H1 (cell line): ENCODE measurements at regions not wholly inside any gene's neighbourhood (a gene's known extent, or its start where the extent isn't known, plus 50 kb on each side); places are given as distances from the start of the nearest gene placed in this dataset.

Source experiments
- CTCF ChIA-PET: fragments of 300-600 bp; sonication (Branson Sonifier 250); formaldehyde crosslinking; loops from one replicate; lab custom pipeline; 2021; ENCODE audit not compliant: partially characterized antibody; lab: Charles Lee
- POLR2A ChIA-PET: fragments of 300-600 bp; sonication (Branson Sonifier 250); formaldehyde crosslinking; loops from one replicate; lab custom pipeline; 2021; ENCODE audit warnings: inconsistent platforms; ENCODE audit not compliant: partially characterized antibody; lab: Charles Lee
- DNase-seq, 2 experiments: peaks; one replicate each; pipeline versions ENCODE4 v3.0.0 to v3.0.0-alpha.2; 2010 to 2022; ENCODE audit warnings: low spot score in 2 of 2, low read depth in 1 of 2, mixed read lengths in 1 of 2
- FAIRE-seq: peaks from 2 replicates; lab custom pipeline; 2011; peaks lifted over from hg19 to GRCh38; lab: Jason Lieb, UNC
- H2AFZ ChIP-seq: 2 replicates; pipeline ENCODE4 v1.8.1; 2012; ENCODE audit warnings: low read length, inconsistent platforms
- H2AK5ac ChIP-seq: 2 replicates; pipeline ENCODE4 v1.6.1; 2013; ENCODE audit warnings: low read depth, low read length
- H2BK120ac ChIP-seq: replicated peaks from 2 replicates; pipeline ENCODE3; 2013; ENCODE audit warnings: low read depth, low read length, inconsistent platforms
- H2BK12ac ChIP-seq: 2 replicates; pipeline ENCODE4 v1.6.1; 2013; ENCODE audit warnings: low read depth, low read length
- H2BK15ac ChIP-seq: 2 replicates; pipeline ENCODE4 v1.6.1; 2013; ENCODE audit warnings: low read length
- H2BK20ac ChIP-seq: 2 replicates; pipeline ENCODE4 v1.6.1; 2013; ENCODE audit warnings: low read length
- H2BK5ac ChIP-seq: 2 replicates; pipeline ENCODE4 v1.6.1; 2013; ENCODE audit warnings: low read depth, low read length
- H3K14ac ChIP-seq: 2 replicates; pipeline ENCODE4 v1.6.1; 2013; ENCODE audit warnings: inconsistent platforms; ENCODE audit not compliant: insufficient read length
- H3K18ac ChIP-seq: 2 replicates; pipeline ENCODE4 v1.6.1; 2013; ENCODE audit warnings: low read length; ENCODE audit errors: extremely low read depth
- H3K23ac ChIP-seq: 2 replicates; pipeline ENCODE4 v1.6.1; 2013; ENCODE audit warnings: inconsistent platforms; ENCODE audit not compliant: insufficient read length
- H3K23me2 ChIP-seq: 2 replicates; pipeline ENCODE4 v1.6.1; 2013; ENCODE audit warnings: low read depth, low read length
- H3K27ac ChIP-seq: 2 replicates; pipeline ENCODE4 v1.6.1; 2011; ENCODE audit warnings: low read depth, low read length, inconsistent platforms
- H3K27me3 ChIP-seq, 4 experiments: replicated peaks in 1 of 4; 1 replicate in 1 of 4; 2 replicates in 3 of 4; pipeline versions ENCODE4 v1.6.1 to v1.8.1; 2011 to 2013; ENCODE audit warnings: low read length in 3 of 4, mild to moderate bottlenecking in 3 of 4, inconsistent platforms in 2 of 4, mixed read lengths in 2 of 4, moderate library complexity in 1 of 4; ENCODE audit not compliant: control insufficient read depth in 3 of 4, insufficient read depth in 3 of 4; ENCODE audit errors: extremely low read depth in 1 of 4
- H3K36me3 ChIP-seq, 4 experiments: 2 replicates each; pipeline versions ENCODE4 v1.6.1 to v1.8.1; 2011 to 2013; ENCODE audit warnings: mild to moderate bottlenecking in 4 of 4, low read length in 3 of 4, moderate library complexity in 2 of 4, control low read depth in 1 of 4, inconsistent platforms in 1 of 4; ENCODE audit not compliant: insufficient read depth in 4 of 4, control insufficient read depth in 2 of 4
- H3K4ac ChIP-seq: replicated peaks from 2 replicates; pipeline ENCODE3; 2013; ENCODE audit warnings: low read length, low read depth, mixed read lengths, inconsistent platforms; ENCODE audit not compliant: insufficient read length
- H3K4me1 ChIP-seq, 4 experiments: replicated peaks in 1 of 4; 1 replicate in 1 of 4; 2 replicates in 3 of 4; pipeline versions ENCODE4 v1.6.1 to v1.8.1; 2011 to 2013; ENCODE audit warnings: low read length in 3 of 4, inconsistent platforms in 2 of 4, mixed read lengths in 1 of 4; ENCODE audit not compliant: insufficient read depth in 4 of 4, control insufficient read depth in 3 of 4
- H3K4me2 ChIP-seq, 2 experiments: 2 replicates each; pipeline versions ENCODE4 v1.6.1 to v1.8.1; 2011 to 2013; ENCODE audit warnings: low read depth in 2 of 2, low read length in 2 of 2, control low read depth in 1 of 2, inconsistent platforms in 1 of 2, mild to moderate bottlenecking in 1 of 2; ENCODE audit not compliant: insufficient read depth in 1 of 2
- H3K4me3 ChIP-seq, 4 experiments: fragments of 200-600, 300-600 bp in 1 of 4; sonication (generic), shearing (Covaris generic), sonication (Bioruptor Twin) in 1 of 4; 2 replicates each; pipeline versions ENCODE4 v1.5.1 to v1.8.1; 2011 to 2016; ENCODE audit warnings: low read length in 4 of 4, low read depth in 3 of 4, control low read depth in 2 of 4, inconsistent platforms in 2 of 4, mild to moderate bottlenecking in 2 of 4, mixed read lengths in 1 of 4, moderate library complexity in 1 of 4; ENCODE audit not compliant: insufficient read depth in 2 of 4; ENCODE audit errors: extremely low read depth in 1 of 4
- H3K56ac ChIP-seq: replicated peaks from 2 replicates; pipeline ENCODE3; 2013; ENCODE audit warnings: low read depth, mild to moderate bottlenecking, mixed read lengths, low read length, inconsistent platforms; ENCODE audit not compliant: insufficient read length
- H3K79me1 ChIP-seq: 2 replicates; pipeline ENCODE4 v1.6.1; 2013; ENCODE audit warnings: low read depth, low read length, control low read depth
- H3K79me2 ChIP-seq, 2 experiments: 2 replicates each; pipeline versions ENCODE4 v1.6.1 to v1.8.1; 2012 to 2013; ENCODE audit warnings: low read length in 2 of 2, mild to moderate bottlenecking in 2 of 2, inconsistent platforms in 1 of 2; ENCODE audit not compliant: insufficient read depth in 2 of 2, control insufficient read depth in 1 of 2
- H3K9ac ChIP-seq, 4 experiments: replicated peaks in 1 of 4; 1 replicate in 1 of 4; 2 replicates in 3 of 4; pipeline versions ENCODE4 v1.6.1 to v1.8.1; 2011 to 2013; ENCODE audit warnings: low read depth in 3 of 4, low read length in 3 of 4, control low read depth in 2 of 4, mild to moderate bottlenecking in 2 of 4, moderate library complexity in 2 of 4, inconsistent platforms in 1 of 4; ENCODE audit errors: extremely low read depth in 1 of 4
- H3K9me3 ChIP-seq, 2 experiments: 2 replicates each; pipeline versions ENCODE4 v1.6.1 to v1.8.1; 2012 to 2013; ENCODE audit warnings: mild to moderate bottlenecking in 2 of 2, moderate library complexity in 2 of 2, control low read depth in 1 of 2, inconsistent platforms in 1 of 2, low read depth in 1 of 2, low read length in 1 of 2, mixed read lengths in 1 of 2; ENCODE audit not compliant: insufficient read depth in 2 of 2
- H4K20me1 ChIP-seq, 2 experiments: replicated peaks in 1 of 2; 2 replicates each; pipeline versions ENCODE3 to v1.8.1; 2011 to 2013; ENCODE audit warnings: inconsistent platforms in 2 of 2, low read length in 2 of 2, mild to moderate bottlenecking in 1 of 2; ENCODE audit not compliant: insufficient read depth in 2 of 2, control insufficient read depth in 1 of 2
- H4K5ac ChIP-seq: 2 replicates; pipeline ENCODE4 v1.6.1; 2013; ENCODE audit warnings: low read length, low read depth, mixed read lengths, inconsistent platforms; ENCODE audit not compliant: insufficient read length
- H4K8ac ChIP-seq: 2 replicates; pipeline ENCODE4 v1.8.0; 2013; ENCODE audit warnings: mild to moderate bottlenecking, moderate library complexity, low read length, inconsistent platforms; ENCODE audit not compliant: insufficient read depth; ENCODE audit errors: extremely low read depth
- H4K91ac ChIP-seq: replicated peaks from 2 replicates; pipeline ENCODE3; 2013; ENCODE audit warnings: low read length, mixed read lengths, inconsistent platforms; ENCODE audit not compliant: insufficient read length
- ASH2L ChIP-seq: fragments of 200-600, 300-600 bp; sonication (generic); IDR thresholded peaks from one replicate; pipeline ENCODE4 v1.7.1; 2017; ENCODE audit warnings: low read length
- BRCA1 ChIP-seq: IDR thresholded peaks from 2 replicates; pipeline ENCODE4 v1.6.1; 2012; ENCODE audit warnings: low read depth, low read length, improper control_type of control experiment
- CHD1 ChIP-seq: IDR thresholded peaks from 2 replicates; pipeline ENCODE4 v1.6.1; 2012; ENCODE audit warnings: low read depth, low read length, improper control_type of control experiment
- FOSL1 ChIP-seq: IDR thresholded peaks from 2 replicates; pipeline ENCODE4 v1.6.1; 2011; ENCODE audit warnings: mild to moderate bottlenecking, low read depth, low read length, moderate library complexity; ENCODE audit not compliant: insufficient read depth
- KDM5A ChIP-seq: fragments of 200-600 bp; IDR thresholded peaks from 2 replicates; pipeline ENCODE4 v1.7.1; 2012; ENCODE audit warnings: mild to moderate bottlenecking, low read length, inconsistent platforms, mixed read lengths
- SP1 ChIP-seq: IDR thresholded peaks from 2 replicates; pipeline ENCODE4 v1.6.1; 2011; ENCODE audit warnings: low read depth, low read length
- SUZ12 ChIP-seq: fragments of 200-600 bp; sonication (generic); IDR thresholded peaks from 2 replicates; pipeline ENCODE4 v1.6.1; 2012; ENCODE audit warnings: mild to moderate bottlenecking, inconsistent platforms, low read length, moderate library complexity, mixed read lengths
- TBP ChIP-seq: IDR thresholded peaks from 2 replicates; pipeline ENCODE4 v1.6.1; 2011; ENCODE audit warnings: low read depth, low read length, improper control_type of control experiment
- TCF12 ChIP-seq: IDR thresholded peaks from 2 replicates; pipeline ENCODE4 v1.6.1; 2011; ENCODE audit warnings: low read depth, mild to moderate bottlenecking, low read length
- WGBS, 2 experiments: shearing (Covaris generic) in 1 of 2; methylation state at CpG; one replicate each; pipeline versions ENCODE4 v1.1.6 to v1.1.7; 2013 to 2015; ENCODE audit warnings: low lambda C conversion rate in 2 of 2, mixed read lengths in 2 of 2, inconsistent platforms in 1 of 2, low coverage in 1 of 2, missing lambda C conversion rate in 1 of 2; ENCODE audit not compliant: insufficient replicate concordance in 2 of 2, insufficient coverage in 1 of 2, insufficient read length in 1 of 2; ENCODE audit errors: extremely low coverage in 1 of 2, missing lambda C conversion rate in 1 of 2; 5-methylcytosine and 5-hydroxymethylcytosine counted together
- TF ChIP-seq, protein P1 (sequence below): IDR thresholded peaks from 2 replicates; pipeline ENCODE4 v1.6.1; 2012; ENCODE audit warnings: inconsistent platforms

DNA sequence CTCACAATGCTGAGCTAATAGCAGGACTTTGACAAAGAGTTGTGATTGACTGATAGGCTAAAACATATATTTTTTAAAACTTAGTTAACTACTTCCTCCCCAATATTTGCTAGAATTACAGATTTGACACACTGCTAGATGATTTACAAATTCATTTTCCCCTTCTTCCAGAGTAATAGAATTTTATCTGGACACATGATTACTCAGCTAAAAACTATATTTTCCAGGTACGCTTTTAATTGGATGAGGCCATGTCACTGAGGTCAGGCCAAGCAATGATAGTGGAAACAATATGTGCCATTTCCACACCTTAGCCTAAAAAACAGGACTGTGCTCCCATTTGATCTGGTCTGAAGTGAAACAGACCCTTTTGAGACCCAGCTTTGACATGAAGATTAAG lies 193.3 kb upstream of the PGRMC2 start:
- H4K5ac ChIP-seq, result no peak overlapping the region
- FAIRE-seq (no peak), DNase-seq (no peak)
- H2BK20ac ChIP-seq, result no peak overlapping the region
- no peak overlapping the region for H4K91ac ChIP-seq
- no peak overlapping the region for H3K14ac ChIP-seq
- no peaks in the 10 kb centered on the region for H3K79me1 ChIP-seq
- H3K4me2 ChIP-seq, result no peak overlapping the region
- H3K23me2 ChIP-seq, result no peaks in the 10 kb centered on the region
- no peak overlapping the region for H3K18ac ChIP-seq
- 84% methylated on average over 1 of the region's 1 CpG; no CpG with 5 or more reads in 1 of the 2 experiments for WGBS, 2 experiments
- H3K79me2 ChIP-seq, result no peaks in the 10 kb centered on the region
- H3K27me3 ChIP-seq, result no peaks in the 10 kb centered on the region
- no peak overlapping the region for H3K4ac ChIP-seq
- no peak overlapping the region for H3K4me3 ChIP-seq
- H3K9me3 ChIP-seq, result no peaks in the 10 kb centered on the region
- H3K27ac ChIP-seq, result no peak overlapping the region
- H2BK12ac ChIP-seq, result no peak overlapping the region
- no peaks in the 10 kb centered on the region for H4K20me1 ChIP-seq
- no peak overlapping the region for H3K9ac ChIP-seq
- no peak overlapping the region for H4K8ac ChIP-seq
- TF ChIP-seq KDM5A (no peak), SUZ12 (no peak), TCF12 (no peak), SP1 (no peak), CHD1 (no peak), TBP (no peak), FOSL1 (no peak), BRCA1 (no peak), ASH2L (no peak)
- TF ChIP-seq, protein P1, sequence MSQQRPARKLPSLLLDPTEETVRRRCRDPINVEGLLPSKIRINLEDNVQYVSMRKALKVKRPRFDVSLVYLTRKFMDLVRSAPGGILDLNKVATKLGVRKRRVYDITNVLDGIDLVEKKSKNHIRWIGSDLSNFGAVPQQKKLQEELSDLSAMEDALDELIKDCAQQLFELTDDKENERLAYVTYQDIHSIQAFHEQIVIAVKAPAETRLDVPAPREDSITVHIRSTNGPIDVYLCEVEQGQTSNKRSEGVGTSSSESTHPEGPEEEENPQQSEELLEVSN, result no peak
- POLR2A ChIA-PET, result no interaction called here
- H3K56ac ChIP-seq, result no peak overlapping the region
- H3K23ac ChIP-seq, result no peak overlapping the region
- H3K4me1 ChIP-seq, result no peaks in the 10 kb centered on the region
- CTCF ChIA-PET, result no interaction called here
- no peak overlapping the region for H2BK5ac ChIP-seq
- no peaks in the 10 kb centered on the region for H3K36me3 ChIP-seq
- no peak overlapping the region for H2BK120ac ChIP-seq
- no peak overlapping the region for H2AFZ ChIP-seq
- H2BK15ac ChIP-seq, result no peak overlapping the region
- H2AK5ac ChIP-seq, result no peak overlapping the region
